H1 (cell line): ENCODE measurements at regions not wholly inside any gene's neighbourhood (a gene's known extent, or its start where the extent isn't known, plus 50 kb on each side); places are given as distances from the start of the nearest gene placed in this dataset.

Experiments used
- CHD1 ChIP-seq: IDR thresholded peaks from 2 replicates; pipeline ENCODE4 v1.6.1; 2012; ENCODE audit warnings: low read depth, low read length, improper control_type of control experiment
- JUN ChIP-seq: IDR thresholded peaks from 2 replicates; pipeline ENCODE4 v1.6.1; 2011; ENCODE audit warnings: low read depth, mild to moderate bottlenecking, improper control_type of control experiment, low read length
- MAFK ChIP-seq: IDR thresholded peaks from 2 replicates; pipeline ENCODE4 v1.6.1; 2012; ENCODE audit warnings: low read depth, mild to moderate bottlenecking, improper control_type of control experiment, low read length
- POLR2A ChIP-seq, 2 experiments: IDR thresholded peaks; 1 replicate in 1 of 2; 2 replicates in 1 of 2; pipeline ENCODE4 v1.6.1; 2011; ENCODE audit warnings: low read depth in 2 of 2, low read length in 2 of 2, mild to moderate bottlenecking in 2 of 2; ENCODE audit errors: control extremely low read depth in 1 of 2
- SP2 ChIP-seq: IDR thresholded peaks from 2 replicates; pipeline ENCODE4 v1.6.1; 2012; ENCODE audit warnings: mild to moderate bottlenecking, low read length, inconsistent platforms
- TF ChIP-seq, protein P1 (sequence below), 3 experiments: IDR thresholded peaks; 1 replicate in 2 of 3; 2 replicates in 1 of 3; pipeline versions ENCODE4 v1.5.1 to v1.6.1; 2011; ENCODE audit warnings: low read length in 3 of 3, mild to moderate bottlenecking in 3 of 3, inconsistent platforms in 2 of 3, low read depth in 1 of 3, moderate library complexity in 1 of 3; ENCODE audit not compliant: insufficient read depth in 1 of 3; ENCODE audit errors: control extremely low read depth in 1 of 3

GRCh38 chr6:193773-194310 is 98.4 kb upstream of the DUSP22 start:
- TF ChIP-seq JUN, result no peak
- TF ChIP-seq, protein P1, sequence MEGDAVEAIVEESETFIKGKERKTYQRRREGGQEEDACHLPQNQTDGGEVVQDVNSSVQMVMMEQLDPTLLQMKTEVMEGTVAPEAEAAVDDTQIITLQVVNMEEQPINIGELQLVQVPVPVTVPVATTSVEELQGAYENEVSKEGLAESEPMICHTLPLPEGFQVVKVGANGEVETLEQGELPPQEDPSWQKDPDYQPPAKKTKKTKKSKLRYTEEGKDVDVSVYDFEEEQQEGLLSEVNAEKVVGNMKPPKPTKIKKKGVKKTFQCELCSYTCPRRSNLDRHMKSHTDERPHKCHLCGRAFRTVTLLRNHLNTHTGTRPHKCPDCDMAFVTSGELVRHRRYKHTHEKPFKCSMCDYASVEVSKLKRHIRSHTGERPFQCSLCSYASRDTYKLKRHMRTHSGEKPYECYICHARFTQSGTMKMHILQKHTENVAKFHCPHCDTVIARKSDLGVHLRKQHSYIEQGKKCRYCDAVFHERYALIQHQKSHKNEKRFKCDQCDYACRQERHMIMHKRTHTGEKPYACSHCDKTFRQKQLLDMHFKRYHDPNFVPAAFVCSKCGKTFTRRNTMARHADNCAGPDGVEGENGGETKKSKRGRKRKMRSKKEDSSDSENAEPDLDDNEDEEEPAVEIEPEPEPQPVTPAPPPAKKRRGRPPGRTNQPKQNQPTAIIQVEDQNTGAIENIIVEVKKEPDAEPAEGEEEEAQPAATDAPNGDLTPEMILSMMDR (IDR thresholded peaks at IDR 0.05; ENCODE audit: control extremely low read depth in 1 of 3, insufficient read depth in 1 of 3, low read depth in 1 of 3, low read length in 3 of 3), result no peak
- TF ChIP-seq CHD1, result no peak
- no peak for TF ChIP-seq MAFK
- TF ChIP-seq SP2, result no peak
- TF ChIP-seq POLR2A (IDR thresholded peaks at IDR 0.05; ENCODE audit: control extremely low read depth in 1 of 2, low read depth in 2 of 2, low read length in 2 of 2), result no peak
